DND-41 (cell line): ENCODE measurements at regions not wholly inside any gene's neighbourhood (a gene's known extent, or its start where the extent isn't known, plus 50 kb on each side); places are given as distances from the start of the nearest gene placed in this dataset.

ENCODE experiments used
- ATAC-seq: fragments of 200-7000 bp; cut with Tn5 transposase; 3 replicates; pipeline ENCODE4 v1.9.1; 2021; ENCODE audit warnings: low read depth; ENCODE audit not compliant: insufficient read depth
- DNase-seq: peaks from one replicate; pipeline ENCODE4 v3.0.0-alpha.2; 2020
- H2AFZ ChIP-seq: 2 replicates; pipeline ENCODE4 v1.6.0; 2012; ENCODE audit warnings: low read depth, low read length
- H3K27ac ChIP-seq: 2 replicates; pipeline ENCODE4 v1.5.1; 2012; ENCODE audit warnings: low read length, inconsistent platforms
- H3K27me3 ChIP-seq: fragments of 200-600 bp; sonication (generic); 2 replicates; pipeline ENCODE4 v1.6.0; 2012; ENCODE audit warnings: low read length, mild to moderate bottlenecking, inconsistent platforms; ENCODE audit not compliant: insufficient read depth, poor library complexity
- H3K36me3 ChIP-seq: 2 replicates; pipeline ENCODE4 v1.5.1; 2012; ENCODE audit warnings: low read length, inconsistent platforms; ENCODE audit not compliant: insufficient read depth
- H3K4me1 ChIP-seq: 2 replicates; pipeline ENCODE4 v1.5.1; 2012; ENCODE audit warnings: mild to moderate bottlenecking, low read length; ENCODE audit not compliant: insufficient read depth
- H3K4me2 ChIP-seq: 2 replicates; pipeline ENCODE4 v1.6.0; 2012; ENCODE audit warnings: mild to moderate bottlenecking, moderate library complexity, low read length, inconsistent platforms; ENCODE audit not compliant: insufficient read depth
- H3K4me3 ChIP-seq, 2 experiments: fragments of 200-600 bp in 1 of 2; shearing (Covaris generic) in 1 of 2; 2 replicates each; pipeline ENCODE4 v1.5.1; 2012 to 2016; ENCODE audit warnings: inconsistent platforms in 2 of 2, low read length in 2 of 2, mild to moderate bottlenecking in 2 of 2, low read depth in 1 of 2, moderate library complexity in 1 of 2
- H3K79me2 ChIP-seq: 2 replicates; pipeline ENCODE4 v1.6.0; 2012; ENCODE audit warnings: low read length, inconsistent platforms; ENCODE audit not compliant: insufficient read depth
- H3K9ac ChIP-seq: 2 replicates; pipeline ENCODE4 v1.6.0; 2012; ENCODE audit warnings: low read depth, mild to moderate bottlenecking, inconsistent platforms, low read length, moderate library complexity
- H3K9me3 ChIP-seq: 2 replicates; pipeline ENCODE4 v1.5.1; 2012; ENCODE audit warnings: low read length, moderate library complexity, mild to moderate bottlenecking, inconsistent platforms; ENCODE audit not compliant: insufficient read depth, severe bottlenecking
- H4K20me1 ChIP-seq: 2 replicates; pipeline ENCODE4 v1.6.0; 2012; ENCODE audit warnings: low read length; ENCODE audit not compliant: insufficient read depth
- CTCF ChIP-seq: IDR thresholded peaks from 2 replicates; pipeline ENCODE4 v1.5.1; 2012; ENCODE audit warnings: borderline replicate concordance, low read length, moderate library complexity, mild to moderate bottlenecking; ENCODE audit not compliant: poor library complexity, severe bottlenecking; ENCODE audit errors: extremely low read depth
- EZH2 ChIP-seq: IDR thresholded peaks from 3 replicates; pipeline ENCODE4 v1.6.1; 2012; ENCODE audit warnings: borderline replicate concordance, low read depth, mild to moderate bottlenecking, moderate library complexity, low read length, inconsistent platforms; ENCODE audit not compliant: severe bottlenecking

DNA sequence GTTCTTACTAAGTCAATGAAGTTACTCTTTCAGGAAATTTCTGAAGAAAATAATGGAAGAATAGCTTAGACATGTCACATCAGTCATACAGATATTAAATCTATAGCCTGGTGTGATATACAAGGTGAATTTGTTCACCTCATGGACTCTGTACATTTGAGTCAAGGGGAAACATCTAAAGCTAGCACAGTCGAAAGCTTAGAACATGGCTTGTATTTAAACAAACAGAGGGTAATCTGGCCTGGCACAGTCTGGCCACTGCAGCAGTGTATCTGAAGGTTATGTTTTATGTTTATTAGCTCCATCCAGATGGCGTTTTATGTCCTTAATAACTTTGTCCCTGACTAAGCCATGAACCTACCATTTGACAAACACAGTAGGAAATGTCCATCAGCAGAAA is 817.3 kb downstream of the SATB2 start:
- Histone ChIP-seq H3K4me1 (no peaks in the 10 kb centered on the region), H3K9me3 (no peaks in the 10 kb centered on the region), H3K79me2 (no peaks in the 10 kb centered on the region), H4K20me1 (no peaks in the 10 kb centered on the region), H3K4me2 (no peak overlapping the region), H3K4me3 (no peak overlapping the region), H2AFZ (no peak overlapping the region), H3K9ac (no peak overlapping the region), H3K27ac (no peak overlapping the region), H3K36me3 (no peaks in the 10 kb centered on the region), H3K27me3 (peaks cover 7% of the 10 kb centered on the region)
- DNase-seq (no peak), ATAC-seq (no peak)
- no peak for TF ChIP-seq EZH2
- no peak for TF ChIP-seq CTCF

DNA sequence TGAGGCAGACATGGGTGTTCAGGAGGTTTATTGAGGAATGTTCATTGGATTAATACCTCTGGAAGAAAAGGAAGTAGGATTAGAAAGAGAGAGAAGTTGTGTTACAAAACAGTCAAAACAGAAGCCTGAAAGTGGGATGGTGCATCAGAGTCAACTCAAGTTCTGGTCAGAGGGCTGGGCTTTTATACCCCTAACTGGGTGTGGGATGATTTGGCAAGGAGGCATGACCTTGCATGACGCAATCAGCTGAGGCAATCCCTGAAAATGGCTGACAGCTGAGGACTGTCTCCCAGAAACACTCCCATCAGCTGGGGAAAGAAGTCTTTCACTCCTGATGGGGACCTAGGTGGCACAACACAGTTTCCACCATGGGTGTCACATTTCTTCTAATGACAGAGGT is 818.2 kb downstream of the SATB2 start:
- no peak for TF ChIP-seq CTCF
- no peak for TF ChIP-seq EZH2
- ATAC-seq (no peak), DNase-seq (no peak)
- Histone ChIP-seq H3K9me3 (no peaks in the 10 kb centered on the region), H3K27me3 (peaks cover 11% of the 10 kb centered on the region), H3K4me1 (no peaks in the 10 kb centered on the region), H3K9ac (no peak overlapping the region), H3K79me2 (no peaks in the 10 kb centered on the region), H4K20me1 (no peaks in the 10 kb centered on the region), H2AFZ (no peak overlapping the region), H3K4me2 (no peak overlapping the region), H3K36me3 (no peaks in the 10 kb centered on the region), H3K4me3 (no peak overlapping the region), H3K27ac (no peak overlapping the region)

DNA sequence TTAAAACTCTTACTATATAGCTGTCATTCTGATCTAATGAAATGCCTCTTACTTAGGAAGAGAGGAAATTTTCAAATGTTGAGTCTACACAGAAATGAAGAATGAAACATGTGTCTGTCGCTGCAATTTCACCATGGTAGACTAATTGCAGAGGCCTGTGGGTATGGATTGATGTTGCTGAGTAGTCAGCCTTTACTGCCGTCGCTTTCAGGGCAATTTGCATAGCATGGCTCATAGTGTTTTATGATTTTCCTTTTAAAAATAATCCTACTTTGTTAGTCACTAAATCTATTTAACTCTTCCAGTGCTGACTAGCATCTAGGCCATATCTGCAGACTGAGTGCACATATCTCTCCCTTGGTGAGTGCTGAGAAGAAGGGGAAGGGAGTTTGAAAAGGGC is 819.2 kb downstream of the SATB2 start:
- DNase-seq (no peak), ATAC-seq (no peak)
- Histone ChIP-seq H3K27ac (no peak overlapping the region), H3K4me1 (no peaks in the 10 kb centered on the region), H3K4me3 (no peak overlapping the region), H4K20me1 (no peaks in the 10 kb centered on the region), H3K9ac (no peak overlapping the region), H3K9me3 (no peaks in the 10 kb centered on the region), H3K36me3 (no peaks in the 10 kb centered on the region), H2AFZ (no peak overlapping the region), H3K27me3 (peaks cover 14% of the 10 kb centered on the region), H3K4me2 (no peak overlapping the region), H3K79me2 (no peaks in the 10 kb centered on the region)
- TF ChIP-seq CTCF: no peak
- no peak for TF ChIP-seq EZH2

DNA sequence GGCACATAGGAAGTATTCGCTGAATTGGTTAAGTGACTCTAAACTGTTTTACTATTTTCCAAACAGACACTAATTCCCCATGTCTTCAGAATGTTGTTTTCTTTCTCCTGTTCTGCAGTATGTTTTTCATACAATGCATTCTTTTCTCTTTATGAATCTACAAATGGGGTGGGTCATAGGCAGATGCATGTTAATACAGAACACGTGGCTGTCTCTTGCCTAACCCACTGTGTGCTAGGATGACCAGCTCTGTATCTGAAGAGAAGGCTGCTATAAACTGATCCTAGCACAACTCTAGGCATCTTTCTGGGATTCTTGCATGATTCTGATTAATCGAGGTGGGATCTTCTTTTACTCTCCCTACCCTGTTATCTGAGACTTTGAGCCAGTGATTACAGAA is 826.0 kb downstream of the PLCL1 start:
- Histone ChIP-seq H3K9me3 (no peaks in the 10 kb centered on the region), H3K4me1 (no peaks in the 10 kb centered on the region), H3K27me3 (peaks cover 6% of the 10 kb centered on the region), H3K4me3 (no peak overlapping the region), H4K20me1 (no peaks in the 10 kb centered on the region), H3K27ac (no peak overlapping the region), H3K9ac (no peak overlapping the region), H2AFZ (no peak overlapping the region), H3K79me2 (no peaks in the 10 kb centered on the region), H3K4me2 (no peak overlapping the region), H3K36me3 (no peaks in the 10 kb centered on the region)
- TF ChIP-seq CTCF (no peak), EZH2 (no peak)
- DNase-seq (no peak), ATAC-seq (no peak)
